ENCODE measurements at regions not wholly inside any gene's neighbourhood (a gene's known extent, or its start where the extent isn't known, plus 50 kb on each side); places are given as distances from the start of the nearest gene placed in this dataset.

DNA sequence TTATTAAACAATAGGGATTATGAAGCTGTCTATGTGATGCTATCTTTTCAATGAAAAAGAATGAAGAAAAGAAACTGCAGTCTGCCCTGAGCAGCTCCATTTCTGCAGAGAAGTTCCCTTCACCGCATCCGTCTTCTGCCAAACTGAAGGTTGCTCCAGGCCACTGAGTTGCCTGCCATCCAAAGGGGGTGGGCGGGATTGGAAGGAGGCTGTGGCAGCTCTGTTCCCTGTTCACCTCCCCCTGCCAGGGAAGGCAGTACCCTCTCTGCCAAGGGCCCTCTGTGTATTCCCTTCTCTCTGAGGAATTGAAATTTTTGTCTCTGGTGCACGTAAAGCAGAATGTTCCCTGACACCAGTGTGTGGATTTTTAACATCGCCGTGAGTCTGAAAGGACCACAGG, 243.1 kb upstream of the GHITM start:
- Histone ChIP-seq H3K27me3 (ENCODE audit: low read depth, low read length) (no peaks in the 10 kb centered on the region), H3K79me2 (ENCODE audit: low read length) (no peaks in the 10 kb centered on the region), H3K36me3 (replicated peaks; ENCODE audit: low read depth, low read length) (no peaks in the 10 kb centered on the region), H3K9ac (ENCODE audit: low read length) (no peak overlapping the region), H3K9me3 (ENCODE audit: insufficient read depth, low read length) (no peaks in the 10 kb centered on the region), H3K4me1 (ENCODE audit: low read length) (no peaks in the 10 kb centered on the region), H4K20me1 (ENCODE audit: insufficient read depth, low read length) (no peaks in the 10 kb centered on the region), H3K4me3 (ENCODE audit: low read length) (no peak overlapping the region), H3K4me2 (ENCODE audit: low read length) (no peak overlapping the region), H2AFZ (ENCODE audit: low read depth, low read length) (no peak overlapping the region), H3K27ac (ENCODE audit: low read length) (no peak overlapping the region)
- TF ChIP-seq EZH2phosphoT487 (IDR thresholded peaks at IDR 0.05; ENCODE audit: low read depth) = no peak
- TF ChIP-seq, protein P1, sequence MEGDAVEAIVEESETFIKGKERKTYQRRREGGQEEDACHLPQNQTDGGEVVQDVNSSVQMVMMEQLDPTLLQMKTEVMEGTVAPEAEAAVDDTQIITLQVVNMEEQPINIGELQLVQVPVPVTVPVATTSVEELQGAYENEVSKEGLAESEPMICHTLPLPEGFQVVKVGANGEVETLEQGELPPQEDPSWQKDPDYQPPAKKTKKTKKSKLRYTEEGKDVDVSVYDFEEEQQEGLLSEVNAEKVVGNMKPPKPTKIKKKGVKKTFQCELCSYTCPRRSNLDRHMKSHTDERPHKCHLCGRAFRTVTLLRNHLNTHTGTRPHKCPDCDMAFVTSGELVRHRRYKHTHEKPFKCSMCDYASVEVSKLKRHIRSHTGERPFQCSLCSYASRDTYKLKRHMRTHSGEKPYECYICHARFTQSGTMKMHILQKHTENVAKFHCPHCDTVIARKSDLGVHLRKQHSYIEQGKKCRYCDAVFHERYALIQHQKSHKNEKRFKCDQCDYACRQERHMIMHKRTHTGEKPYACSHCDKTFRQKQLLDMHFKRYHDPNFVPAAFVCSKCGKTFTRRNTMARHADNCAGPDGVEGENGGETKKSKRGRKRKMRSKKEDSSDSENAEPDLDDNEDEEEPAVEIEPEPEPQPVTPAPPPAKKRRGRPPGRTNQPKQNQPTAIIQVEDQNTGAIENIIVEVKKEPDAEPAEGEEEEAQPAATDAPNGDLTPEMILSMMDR (IDR thresholded peaks at IDR 0.05; ENCODE audit: low read depth, low read length) = no peak

GRCh38 chr10:83897626-83898025, 241.7 kb upstream of the GHITM start:
- Histone ChIP-seq H3K9me3 (ENCODE audit: insufficient read depth, low read length) (no peaks in the 10 kb centered on the region), H4K20me1 (ENCODE audit: insufficient read depth, low read length) (no peaks in the 10 kb centered on the region), H3K27ac (ENCODE audit: low read length) (no peak overlapping the region), H3K4me1 (ENCODE audit: low read length) (no peaks in the 10 kb centered on the region), H3K4me2 (ENCODE audit: low read length) (no peak overlapping the region), H3K27me3 (ENCODE audit: low read depth, low read length) (no peaks in the 10 kb centered on the region), H3K4me3 (ENCODE audit: low read length) (no peak overlapping the region), H3K9ac (ENCODE audit: low read length) (no peak overlapping the region), H3K36me3 (replicated peaks; ENCODE audit: low read depth, low read length) (no peaks in the 10 kb centered on the region), H2AFZ (ENCODE audit: low read depth, low read length) (no peak overlapping the region), H3K79me2 (ENCODE audit: low read length) (no peaks in the 10 kb centered on the region)
- TF ChIP-seq, protein P1 (IDR thresholded peaks at IDR 0.05; ENCODE audit: low read depth, low read length) = no peak
- no peak for TF ChIP-seq EZH2phosphoT487 (IDR thresholded peaks at IDR 0.05; ENCODE audit: low read depth)

DNA sequence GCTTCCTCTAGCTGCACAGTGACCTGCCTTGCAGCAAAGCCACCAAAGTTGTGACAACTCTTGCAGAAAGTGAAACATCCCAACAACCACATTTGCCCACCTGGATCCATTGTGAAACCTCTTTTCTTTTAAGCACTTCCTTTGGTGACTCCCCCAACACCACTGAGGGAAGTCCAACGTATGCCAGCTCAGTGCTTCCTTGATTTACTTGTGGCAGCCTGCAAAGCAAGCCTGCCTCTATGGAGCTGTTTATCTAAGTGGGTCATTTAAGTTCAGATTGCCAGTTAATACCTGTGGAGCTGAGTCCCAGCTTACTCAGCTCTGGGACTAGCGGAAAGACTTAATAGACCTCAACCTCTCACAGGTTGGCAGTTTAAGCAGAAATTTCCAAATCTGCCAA, 230.8 kb upstream of the GHITM start:
- Histone ChIP-seq H3K27ac (ENCODE audit: low read length) (no peak overlapping the region), H3K36me3 (replicated peaks; ENCODE audit: low read depth, low read length) (no peaks in the 10 kb centered on the region), H3K4me3 (ENCODE audit: low read length) (no peak overlapping the region), H3K9me3 (ENCODE audit: insufficient read depth, low read length) (no peaks in the 10 kb centered on the region), H3K4me2 (ENCODE audit: low read length) (no peak overlapping the region), H4K20me1 (ENCODE audit: insufficient read depth, low read length) (no peaks in the 10 kb centered on the region), H3K4me1 (ENCODE audit: low read length) (no peaks in the 10 kb centered on the region), H2AFZ (ENCODE audit: low read depth, low read length) (no peak overlapping the region), H3K27me3 (ENCODE audit: low read depth, low read length) (0 out of 2 replicates have a peak, but pooled peaks cover 4% of the 10 kb centered on the region), H3K79me2 (ENCODE audit: low read length) (no peaks in the 10 kb centered on the region), H3K9ac (ENCODE audit: low read length) (no peak overlapping the region)
- TF ChIP-seq, protein P1 (IDR thresholded peaks at IDR 0.05; ENCODE audit: low read depth, low read length) = no peak
- TF ChIP-seq EZH2phosphoT487 (IDR thresholded peaks at IDR 0.05; ENCODE audit: low read depth) = no peak

- no peaks in the 10 kb centered on the region for H3K4me1 ChIP-seq (ENCODE audit: low read length)
- no peak overlapping the region for H3K4me2 ChIP-seq (ENCODE audit: low read length)
- no peak overlapping the region for H3K9ac ChIP-seq (ENCODE audit: low read length)
- no peaks in the 10 kb centered on the region for H3K9me3 ChIP-seq (ENCODE audit: insufficient read depth, low read length)
- 0 out of 2 replicates have a peak, but pooled peaks cover 4% of the 10 kb centered on the region for H3K27me3 ChIP-seq (ENCODE audit: low read depth, low read length)
- no peak overlapping the region for H3K4me3 ChIP-seq (ENCODE audit: low read length)
- no peaks in the 10 kb centered on the region for H4K20me1 ChIP-seq (ENCODE audit: insufficient read depth, low read length)
- TF ChIP-seq, protein P1 (IDR thresholded peaks at IDR 0.05; ENCODE audit: low read depth, low read length) = no peak
- no peak for TF ChIP-seq EZH2phosphoT487 (IDR thresholded peaks at IDR 0.05; ENCODE audit: low read depth)
- H3K79me2 ChIP-seq (ENCODE audit: low read length) = no peaks in the 10 kb centered on the region
- no peaks in the 10 kb centered on the region for H3K36me3 ChIP-seq (replicated peaks; ENCODE audit: low read depth, low read length)
- H3K27ac ChIP-seq (ENCODE audit: low read length) = no peak overlapping the region
- H2AFZ ChIP-seq (ENCODE audit: low read depth, low read length) = no peak overlapping the region
These were observed 230.3 kb upstream of the GHITM start for GRCh38 chr10:83909001-83909400.
